NCI-H526 treated with DMSO at 0.1 percent for 48 hours (cell line): ENCODE measurements at regions not wholly inside any gene's neighbourhood (a gene's known extent, or its start where the extent isn't known, plus 50 kb on each side); places are given as distances from the start of the nearest gene placed in this dataset.

ENCODE experiments used
- DNase-seq: peaks from one replicate; lab custom pipeline; 2025; lab: John Stamatoyannopoulos, UW

GRCh38 chr9:8088477-8088876, 288.9 kb upstream of the DMAC1 start:
- no peak for DNase-seq

DNA sequence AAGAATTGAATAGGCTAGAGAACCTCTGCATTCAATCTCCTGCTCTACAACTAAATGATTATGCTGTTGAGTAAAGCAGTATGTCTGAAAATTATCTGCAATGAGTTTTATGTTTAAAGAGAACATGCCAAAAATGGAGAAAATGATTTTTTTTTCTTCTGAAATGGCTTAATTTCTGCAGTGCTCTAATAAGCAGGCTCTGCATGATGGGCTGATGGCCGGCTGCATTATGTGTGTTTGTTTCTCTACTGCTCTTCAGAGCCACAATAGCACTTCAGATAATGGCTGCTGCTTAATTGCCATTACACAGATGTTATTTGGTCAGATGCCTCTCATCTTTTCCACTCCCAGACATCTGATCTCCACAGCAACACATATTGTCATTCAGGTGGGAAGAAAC, 286.4 kb upstream of the DMAC1 start:
- no peak for DNase-seq

- no peak for DNase-seq
These were observed 279.1 kb upstream of the DMAC1 start for GRCh38 chr9:8078641-8079140.

DNA sequence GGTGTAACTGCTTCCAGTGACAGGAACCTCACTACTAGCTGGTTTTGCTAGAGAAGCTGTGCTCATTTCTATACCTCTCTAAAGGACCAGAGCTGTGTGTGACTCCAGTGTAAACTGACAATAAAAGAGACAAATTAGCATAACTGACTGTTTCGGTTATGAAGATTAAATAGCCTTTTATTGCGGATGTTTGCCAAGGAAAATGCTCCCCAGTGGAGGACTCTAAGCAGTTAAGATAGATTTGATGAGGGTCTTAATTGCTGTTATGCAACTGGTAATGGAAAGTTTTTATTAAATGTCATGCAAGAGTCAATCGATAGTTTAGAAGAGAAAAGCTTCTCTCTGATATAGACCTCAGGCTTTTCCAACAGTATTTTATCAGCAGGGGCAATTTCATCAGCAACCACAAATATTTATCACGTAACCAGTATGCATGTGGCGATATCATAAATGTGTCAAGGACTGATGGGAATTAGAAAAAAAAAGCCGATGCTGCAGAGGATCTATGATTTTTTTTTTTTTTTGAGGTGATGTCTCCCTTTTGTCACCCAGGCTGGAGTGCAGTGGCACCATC, 275.2 kb upstream of the DMAC1 start:
- DNase-seq = peak; percentile 49

- DNase-seq = no peak
These were observed 271.8 kb upstream of the DMAC1 start for GRCh38 chr9:8071445-8071798.

DNA sequence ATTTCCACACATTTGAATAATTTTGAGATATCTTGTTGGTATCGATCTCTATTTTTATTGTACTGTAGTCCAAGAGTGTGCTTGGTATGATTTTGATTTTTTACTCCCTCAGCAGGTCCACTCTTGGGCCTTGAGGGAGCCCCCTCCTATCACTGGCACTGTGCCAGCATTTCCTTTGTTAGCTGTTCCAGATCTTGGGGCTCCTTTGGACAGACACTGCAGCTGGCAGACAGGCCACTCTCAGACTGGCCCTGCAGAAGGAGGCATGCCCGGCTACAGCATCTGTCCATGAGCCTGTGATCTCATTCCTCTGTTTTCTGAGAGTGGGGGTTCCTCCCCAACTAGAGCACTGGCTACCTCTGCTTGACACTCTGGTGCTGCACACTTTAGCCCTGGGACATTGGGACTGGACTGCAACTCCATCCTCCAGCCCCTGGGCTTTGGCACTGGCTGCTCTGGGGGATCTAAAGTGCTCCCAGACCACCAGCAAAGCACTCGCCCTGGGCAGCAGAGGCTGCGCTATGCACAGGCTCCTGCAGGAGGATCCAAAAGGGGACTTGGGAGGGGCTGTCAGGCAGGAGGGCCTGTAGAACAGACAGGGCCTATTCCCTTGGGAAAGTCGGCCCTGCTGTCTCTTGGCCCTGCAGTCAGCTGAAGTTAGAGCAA, 271.3 kb upstream of the DMAC1 start:
- no peak for DNase-seq

- no peak for DNase-seq
These were observed 262.9 kb upstream of the DMAC1 start for GRCh38 chr9:8062459-8062858.

- DNase-seq = no peak
These were observed 253.9 kb upstream of the DMAC1 start for GRCh38 chr9:8053501-8053900.

DNA sequence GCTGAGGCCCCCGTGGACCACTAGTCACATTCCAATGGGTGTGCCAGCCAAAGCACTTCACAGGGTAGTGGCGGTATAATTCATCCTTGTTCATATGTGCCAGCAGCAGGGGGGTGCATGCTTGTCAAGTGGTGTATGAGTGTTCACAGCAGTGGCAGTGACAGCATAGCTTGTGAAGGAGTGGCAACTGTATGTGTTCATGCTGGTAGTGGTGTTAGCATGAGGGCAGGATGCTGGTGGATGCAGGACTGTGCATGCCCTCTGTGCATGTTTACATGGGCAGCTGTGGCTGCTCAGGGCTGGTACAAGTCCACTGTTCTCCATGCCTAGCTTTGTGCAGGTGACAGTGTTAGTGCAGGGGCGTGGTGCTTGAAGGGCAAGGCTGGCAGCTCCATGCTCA, 253.4 kb upstream of the DMAC1 start:
- DNase-seq = no peak

- DNase-seq = no peak
These were observed 238.2 kb upstream of the DMAC1 start for GRCh38 chr9:8037745-8038144.

GRCh38 chr9:8036914-8037524, 237.4 kb upstream of the DMAC1 start:
- no peak for DNase-seq

GRCh38 chr9:8033794-8034193, 234.2 kb upstream of the DMAC1 start:
- DNase-seq = no peak

- no peak for DNase-seq
These were observed 230.5 kb upstream of the DMAC1 start for GRCh38 chr9:8030095-8030494.

DNA sequence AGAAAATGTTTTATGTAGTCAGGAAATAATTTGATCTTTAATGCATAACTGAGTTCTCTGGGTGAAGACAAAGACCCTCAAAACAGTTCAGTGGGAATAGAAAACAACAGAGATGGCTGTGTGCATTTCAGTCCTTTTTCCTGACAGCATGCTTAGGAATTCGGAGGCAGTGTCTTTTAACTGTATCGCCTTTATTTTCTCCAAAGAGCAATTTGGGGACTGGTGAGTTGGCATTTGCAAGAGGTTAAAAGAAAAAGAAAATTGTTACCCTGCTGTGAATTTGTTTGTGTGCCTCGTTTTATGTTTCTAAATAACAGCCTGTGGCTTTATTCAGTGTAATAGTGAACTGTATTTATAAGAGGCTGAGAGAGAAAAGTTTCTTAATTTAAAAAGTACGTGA, 227.8 kb upstream of the DMAC1 start:
- no peak for DNase-seq

DNA sequence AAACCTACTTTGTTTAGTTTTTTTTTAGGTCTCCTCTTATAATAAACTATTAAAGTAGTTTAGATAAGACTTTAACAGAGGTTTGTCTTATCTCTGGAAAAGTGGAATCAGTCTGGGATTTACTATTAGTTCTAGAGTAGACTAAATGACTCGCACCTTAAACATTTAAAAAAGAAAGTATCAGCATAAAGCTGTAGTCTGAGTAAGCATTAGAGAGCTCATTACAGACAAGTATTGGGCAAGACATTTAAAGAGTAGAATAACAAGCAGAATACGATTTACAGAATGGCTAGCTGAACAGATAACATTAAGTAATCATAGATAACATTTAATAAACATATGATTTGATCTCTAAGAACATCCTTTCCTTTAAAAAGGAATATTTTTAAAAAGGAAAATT, 226.0 kb upstream of the DMAC1 start:
- DNase-seq = no peak

DNA sequence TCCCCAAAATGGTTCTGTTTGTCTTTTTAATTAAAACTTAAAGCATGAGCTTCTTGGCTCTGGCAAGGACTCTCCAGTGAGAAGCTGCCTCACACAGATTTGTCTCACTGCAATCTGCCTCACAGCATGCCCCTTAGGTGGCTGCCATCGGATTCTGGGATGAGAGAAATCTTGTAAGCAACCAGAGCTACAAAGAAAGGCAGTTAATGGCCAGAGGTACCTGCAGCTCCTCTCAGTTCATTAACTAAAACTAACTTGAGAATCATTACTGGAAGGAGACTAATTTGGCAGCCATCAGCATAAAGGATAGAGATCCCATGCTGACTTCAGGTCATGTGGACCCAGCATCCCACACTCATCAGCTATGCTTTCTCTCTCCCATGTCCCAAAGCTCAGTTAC, 220.6 kb upstream of the DMAC1 start:
- no peak for DNase-seq

GRCh38 chr9:8019636-8020035, 220.1 kb upstream of the DMAC1 start:
- no peak for DNase-seq

DNA sequence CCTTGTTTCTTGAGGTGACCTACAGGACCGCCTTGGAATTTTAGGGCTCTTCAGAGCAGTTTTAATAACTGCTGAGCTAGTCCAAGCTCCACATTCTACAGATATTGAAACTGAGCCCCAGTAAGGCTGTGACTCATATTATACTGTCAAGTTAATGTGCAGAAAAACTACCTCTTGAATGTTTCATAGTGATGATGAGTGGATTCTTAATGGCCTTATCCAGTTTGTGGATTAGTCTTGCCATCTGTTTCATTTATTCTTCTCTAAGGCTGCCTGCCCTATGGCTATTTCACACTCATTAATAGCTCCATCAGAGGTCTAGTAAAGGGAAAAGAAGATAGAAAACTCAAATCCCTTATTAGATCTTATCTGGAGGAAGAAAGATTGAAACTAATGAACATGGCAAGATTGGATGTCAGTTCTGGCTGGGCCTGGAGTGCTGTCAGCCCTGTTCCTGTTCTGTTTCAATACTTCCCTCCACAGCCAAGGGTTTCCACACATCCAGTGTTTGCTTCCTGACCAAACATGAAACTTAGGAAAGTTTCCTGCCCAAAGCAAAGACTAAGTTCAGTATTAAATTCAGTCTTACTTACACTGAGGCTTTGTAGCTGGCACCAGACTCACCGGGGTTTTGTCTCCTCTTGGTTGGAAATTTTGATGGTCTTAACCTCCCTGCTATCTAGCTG, 215.6 kb upstream of the DMAC1 start:
- no peak for DNase-seq

DNA sequence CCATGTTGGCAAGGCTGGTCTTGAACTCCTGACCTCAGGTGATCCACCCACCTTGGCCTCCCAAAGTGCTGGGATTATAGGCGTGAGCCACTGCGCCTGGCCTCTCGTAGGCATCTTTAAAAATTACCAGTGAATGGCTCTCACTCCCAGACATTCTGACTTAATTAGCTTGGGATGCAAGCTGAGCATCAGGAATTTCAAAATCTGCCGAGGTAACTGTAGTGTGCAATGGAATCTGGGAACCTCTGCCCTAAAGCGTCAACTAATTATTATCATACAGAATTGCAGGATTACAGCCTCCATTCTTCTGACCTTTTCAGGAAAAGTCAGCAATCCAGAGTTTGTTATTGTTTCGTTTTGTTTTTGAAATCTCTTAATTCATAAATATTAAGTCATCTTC, 213.4 kb upstream of the DMAC1 start:
- DNase-seq = no peak

GRCh38 chr9:8011974-8012373, 212.4 kb upstream of the DMAC1 start:
- no peak for DNase-seq

- DNase-seq = no peak
These were observed 197.0 kb upstream of the DMAC1 start for GRCh38 chr9:7996558-7996957.

GRCh38 chr9:7988644-7989280, 189.2 kb upstream of the DMAC1 start:
- no peak for DNase-seq

- no peak for DNase-seq
These were observed 185.1 kb upstream of the DMAC1 start for GRCh38 chr9:7984692-7985091.
